H9 (cell line): ENCODE measurements at regions not wholly inside any gene's neighbourhood (a gene's known extent, or its start where the extent isn't known, plus 50 kb on each side); places are given as distances from the start of the nearest gene placed in this dataset.

Source experiments
- DNase-seq: peaks from one replicate; pipeline ENCODE4 v3.0.0-alpha.2; 2017
- H2AFZ ChIP-seq: one replicate; pipeline ENCODE4 v1.6.1; 2013; ENCODE audit warnings: mild to moderate bottlenecking, low read length, control low read depth, moderate library complexity
- H2AK5ac ChIP-seq: 2 replicates; pipeline ENCODE4 v1.6.1; 2013; ENCODE audit warnings: low read length, control low read depth, mixed read lengths; ENCODE audit not compliant: insufficient read length
- H2BK120ac ChIP-seq: one replicate; pipeline ENCODE4 v1.6.1; 2013; ENCODE audit warnings: low read depth, mild to moderate bottlenecking, low read length, control low read depth, inconsistent platforms; ENCODE audit not compliant: poor library complexity, severe bottlenecking
- H2BK12ac ChIP-seq: 2 replicates; pipeline ENCODE4 v1.6.1; 2013; ENCODE audit warnings: low read length, control low read depth, mixed read lengths, low read depth; ENCODE audit not compliant: insufficient read length
- H2BK15ac ChIP-seq: 2 replicates; pipeline ENCODE4 v1.6.1; 2013; ENCODE audit warnings: low read depth, low read length, control low read depth
- H2BK20ac ChIP-seq: one replicate; pipeline ENCODE4 v1.6.1; 2013; ENCODE audit warnings: low read depth, mild to moderate bottlenecking, low read length, control low read depth, inconsistent platforms; ENCODE audit not compliant: poor library complexity, severe bottlenecking
- H2BK5ac ChIP-seq: 2 replicates; pipeline ENCODE4 v1.6.1; 2013; ENCODE audit warnings: low read length, control low read depth, mixed read lengths; ENCODE audit not compliant: insufficient read length
- H3K14ac ChIP-seq: 2 replicates; pipeline ENCODE4 v1.6.1; 2013; ENCODE audit warnings: low read length, control low read depth; ENCODE audit not compliant: insufficient read depth
- H3K18ac ChIP-seq: 2 replicates; pipeline ENCODE4 v1.6.1; 2013; ENCODE audit warnings: low read depth, mild to moderate bottlenecking, mixed read lengths, low read length, control low read depth; ENCODE audit not compliant: insufficient read length
- H3K23ac ChIP-seq: 2 replicates; pipeline ENCODE4 v1.6.1; 2013; ENCODE audit warnings: low read length, control low read depth, mixed read lengths, low read depth; ENCODE audit not compliant: insufficient read length
- H3K23me2 ChIP-seq: 2 replicates; pipeline ENCODE4 v1.6.1; 2013; ENCODE audit warnings: low read depth, mild to moderate bottlenecking, mixed read lengths, low read length, control low read depth; ENCODE audit not compliant: insufficient read length, poor library complexity, severe bottlenecking
- H3K27ac ChIP-seq: 2 replicates; pipeline ENCODE4 v1.5.1; 2013; ENCODE audit warnings: low read length, control low read depth, mixed read lengths, low read depth; ENCODE audit not compliant: insufficient read length
- H3K27me3 ChIP-seq: 2 replicates; pipeline ENCODE4 v1.6.1; 2013; ENCODE audit warnings: low read length, control low read depth, inconsistent platforms; ENCODE audit not compliant: insufficient read depth
- H3K4ac ChIP-seq: 2 replicates; pipeline ENCODE4 v1.6.1; 2013; ENCODE audit warnings: low read depth, mild to moderate bottlenecking, control low read depth, inconsistent platforms, low read length, moderate library complexity
- H3K4me1 ChIP-seq: 2 replicates; pipeline ENCODE4 v1.6.1; 2013; ENCODE audit warnings: low read length, control low read depth, inconsistent platforms; ENCODE audit not compliant: insufficient read depth
- H3K4me2 ChIP-seq: 2 replicates; pipeline ENCODE4 v1.6.1; 2013; ENCODE audit warnings: low read length, control low read depth, mixed read lengths; ENCODE audit not compliant: insufficient read length, insufficient read depth
- H3K56ac ChIP-seq: 2 replicates; pipeline ENCODE4 v1.6.1; 2013; ENCODE audit warnings: low read depth, mild to moderate bottlenecking, mixed read lengths, low read length, control low read depth; ENCODE audit not compliant: insufficient read length
- H3K79me1 ChIP-seq: 2 replicates; pipeline ENCODE4 v1.6.1; 2013; ENCODE audit warnings: low read depth, mild to moderate bottlenecking, moderate library complexity, low read length, control low read depth, inconsistent platforms; ENCODE audit not compliant: insufficient read depth, poor library complexity, severe bottlenecking
- H3K79me2 ChIP-seq: 2 replicates; pipeline ENCODE4 v1.6.1; 2013; ENCODE audit warnings: low read length, control low read depth, inconsistent platforms; ENCODE audit not compliant: insufficient read depth
- H3K9ac ChIP-seq: 2 replicates; pipeline ENCODE4 v1.6.1; 2013; ENCODE audit warnings: low read length, control low read depth, mixed read lengths; ENCODE audit not compliant: insufficient read length; ENCODE audit errors: extremely low read depth
- H3K9me3 ChIP-seq: one replicate; pipeline ENCODE4 v1.6.1; 2013; ENCODE audit warnings: low read depth, low read length, inconsistent platforms; ENCODE audit not compliant: control insufficient read depth
- H3T11ph ChIP-seq: one replicate; pipeline ENCODE4 v1.6.1; 2013; ENCODE audit warnings: mild to moderate bottlenecking, low read length, control low read depth, inconsistent platforms
- H4K20me1 ChIP-seq: one replicate; pipeline ENCODE4 v1.6.1; 2013; ENCODE audit not compliant: control insufficient read depth, insufficient read length, insufficient read depth
- H4K5ac ChIP-seq: 2 replicates; pipeline ENCODE4 v1.6.1; 2013; ENCODE audit warnings: low read depth, mild to moderate bottlenecking, mixed read lengths, low read length, control low read depth; ENCODE audit not compliant: insufficient read length
- H4K8ac ChIP-seq: replicated peaks from 2 replicates; pipeline ENCODE4 v1.6.1; 2013; ENCODE audit warnings: low read length, control low read depth, mixed read lengths, low read depth; ENCODE audit not compliant: insufficient read length
- H4K91ac ChIP-seq: 2 replicates; pipeline ENCODE4 v1.6.1; 2013; ENCODE audit warnings: low read depth, mild to moderate bottlenecking, moderate library complexity, mixed read lengths, low read length, control low read depth; ENCODE audit not compliant: insufficient read length
- H3K27ac Mint-ChIP-seq, 3 experiments: 2 replicates in 2 of 3; 3 replicates in 1 of 3; pipeline ENCODE4 v1.8.0; 2020 to 2021; ENCODE audit warnings: mixed read lengths in 3 of 3, mild to moderate bottlenecking in 1 of 3, moderate library complexity in 1 of 3
- H3K27me3 Mint-ChIP-seq: 2 replicates; pipeline ENCODE4 v1.8.0; 2021; ENCODE audit warnings: low read depth, mild to moderate bottlenecking, moderate library complexity, mixed read lengths
- H3K36me3 Mint-ChIP-seq, 3 experiments: 2 replicates in 2 of 3; 3 replicates in 1 of 3; pipeline ENCODE4 v1.8.0; 2020 to 2021; ENCODE audit warnings: low read depth in 3 of 3, mixed read lengths in 3 of 3; ENCODE audit not compliant: insufficient read depth in 1 of 3
- H3K4me1 Mint-ChIP-seq, 2 experiments: 2 replicates each; pipeline ENCODE4 v1.8.0; 2020; ENCODE audit warnings: mixed read lengths in 2 of 2
- H3K4me3 Mint-ChIP-seq, 2 experiments: 2 replicates in 1 of 2; 3 replicates in 1 of 2; pipeline ENCODE4 v1.8.0; 2020 to 2021; ENCODE audit warnings: mild to moderate bottlenecking in 2 of 2, mixed read lengths in 2 of 2, moderate library complexity in 1 of 2
- H3K9me3 Mint-ChIP-seq, 2 experiments: 2 replicates in 1 of 2; 3 replicates in 1 of 2; pipeline ENCODE4 v1.8.0; 2020; ENCODE audit warnings: mild to moderate bottlenecking in 2 of 2, mixed read lengths in 2 of 2, moderate library complexity in 1 of 2
- CTCF ChIP-seq: fragments of 200-600 bp; sonication (generic); conservative IDR thresholded peaks from 3 replicates; pipeline ENCODE4 v1.8.0; 2021; ENCODE audit warnings: antibody characterized with exemption, mild to moderate bottlenecking

- no peak overlapping the region for H3K27ac ChIP-seq
- H3K4me1 ChIP-seq, result no peaks in the 10 kb centered on the region
- no peak overlapping the region for H3K23ac ChIP-seq
- no peaks in the 10 kb centered on the region for H3K9me3 ChIP-seq
- no peaks in the 10 kb centered on the region for H3K79me1 ChIP-seq
- H4K5ac ChIP-seq, result no peak overlapping the region
- H2BK5ac ChIP-seq, result no peak overlapping the region
- no peak overlapping the region for H2BK12ac ChIP-seq
- H2BK15ac ChIP-seq, result no peak overlapping the region
- H3K36me3 Mint-ChIP-seq, result no peaks in the 10 kb centered on the region
- no peaks in the 10 kb centered on the region for H3K4me1 Mint-ChIP-seq
- H3K27ac Mint-ChIP-seq, result no peak overlapping the region
- no peak overlapping the region for H3K4ac ChIP-seq
- H3K9ac ChIP-seq, result no peak overlapping the region
- H3K9me3 Mint-ChIP-seq, result no peaks in the 10 kb centered on the region
- H3K27me3 Mint-ChIP-seq, result no peaks in the 10 kb centered on the region; the same call in 1 of the 2 replicates
- no peak overlapping the region for H4K91ac ChIP-seq
- no peaks in the 10 kb centered on the region for H3K79me2 ChIP-seq
- no peak overlapping the region for H4K8ac ChIP-seq
- H3K4me2 ChIP-seq, result no peak overlapping the region
- H3K18ac ChIP-seq, result no peak overlapping the region
- no peak overlapping the region for H3K56ac ChIP-seq
- no peak overlapping the region for H2AFZ ChIP-seq
- no peak overlapping the region for H2AK5ac ChIP-seq
- no peak overlapping the region for H2BK20ac ChIP-seq
- no peak for DNase-seq
- H2BK120ac ChIP-seq, result no peak overlapping the region
- no peaks in the 10 kb centered on the region for H3K27me3 ChIP-seq
- H3K4me3 Mint-ChIP-seq, result no peak overlapping the region
- H3T11ph ChIP-seq, result no peak overlapping the region
- H4K20me1 ChIP-seq, result no peaks in the 10 kb centered on the region
- H3K23me2 ChIP-seq, result no peaks in the 10 kb centered on the region
- H3K14ac ChIP-seq, result no peak overlapping the region
- TF ChIP-seq CTCF, result no peak
Observed at GRCh38 chr2:163259489-163259888, 420.9 kb upstream of the KCNH7 start.
